ENCODE measurements at regions not wholly inside any gene's neighbourhood (a gene's known extent, or its start where the extent isn't known, plus 50 kb on each side); places are given as distances from the start of the nearest gene placed in this dataset.

- TF ChIP-seq, protein P1, sequence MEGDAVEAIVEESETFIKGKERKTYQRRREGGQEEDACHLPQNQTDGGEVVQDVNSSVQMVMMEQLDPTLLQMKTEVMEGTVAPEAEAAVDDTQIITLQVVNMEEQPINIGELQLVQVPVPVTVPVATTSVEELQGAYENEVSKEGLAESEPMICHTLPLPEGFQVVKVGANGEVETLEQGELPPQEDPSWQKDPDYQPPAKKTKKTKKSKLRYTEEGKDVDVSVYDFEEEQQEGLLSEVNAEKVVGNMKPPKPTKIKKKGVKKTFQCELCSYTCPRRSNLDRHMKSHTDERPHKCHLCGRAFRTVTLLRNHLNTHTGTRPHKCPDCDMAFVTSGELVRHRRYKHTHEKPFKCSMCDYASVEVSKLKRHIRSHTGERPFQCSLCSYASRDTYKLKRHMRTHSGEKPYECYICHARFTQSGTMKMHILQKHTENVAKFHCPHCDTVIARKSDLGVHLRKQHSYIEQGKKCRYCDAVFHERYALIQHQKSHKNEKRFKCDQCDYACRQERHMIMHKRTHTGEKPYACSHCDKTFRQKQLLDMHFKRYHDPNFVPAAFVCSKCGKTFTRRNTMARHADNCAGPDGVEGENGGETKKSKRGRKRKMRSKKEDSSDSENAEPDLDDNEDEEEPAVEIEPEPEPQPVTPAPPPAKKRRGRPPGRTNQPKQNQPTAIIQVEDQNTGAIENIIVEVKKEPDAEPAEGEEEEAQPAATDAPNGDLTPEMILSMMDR (IDR thresholded peaks at IDR 0.05; ENCODE audit: low read depth, low read length), result no peak
- H3K4me3 ChIP-seq (ENCODE audit: low read depth, low read length), result no peak overlapping the region
Measured at GRCh38 chr1:24983006-24983680, 53.1 kb upstream of the RUNX3 start.

GRCh38 chr1:24981631-24982005, 51.5 kb upstream of the RUNX3 start:
- no peak overlapping the region for H3K4me3 ChIP-seq (ENCODE audit: low read depth, low read length)
- TF ChIP-seq, protein P1 (IDR thresholded peaks at IDR 0.05; ENCODE audit: low read depth, low read length), result no peak

DNA sequence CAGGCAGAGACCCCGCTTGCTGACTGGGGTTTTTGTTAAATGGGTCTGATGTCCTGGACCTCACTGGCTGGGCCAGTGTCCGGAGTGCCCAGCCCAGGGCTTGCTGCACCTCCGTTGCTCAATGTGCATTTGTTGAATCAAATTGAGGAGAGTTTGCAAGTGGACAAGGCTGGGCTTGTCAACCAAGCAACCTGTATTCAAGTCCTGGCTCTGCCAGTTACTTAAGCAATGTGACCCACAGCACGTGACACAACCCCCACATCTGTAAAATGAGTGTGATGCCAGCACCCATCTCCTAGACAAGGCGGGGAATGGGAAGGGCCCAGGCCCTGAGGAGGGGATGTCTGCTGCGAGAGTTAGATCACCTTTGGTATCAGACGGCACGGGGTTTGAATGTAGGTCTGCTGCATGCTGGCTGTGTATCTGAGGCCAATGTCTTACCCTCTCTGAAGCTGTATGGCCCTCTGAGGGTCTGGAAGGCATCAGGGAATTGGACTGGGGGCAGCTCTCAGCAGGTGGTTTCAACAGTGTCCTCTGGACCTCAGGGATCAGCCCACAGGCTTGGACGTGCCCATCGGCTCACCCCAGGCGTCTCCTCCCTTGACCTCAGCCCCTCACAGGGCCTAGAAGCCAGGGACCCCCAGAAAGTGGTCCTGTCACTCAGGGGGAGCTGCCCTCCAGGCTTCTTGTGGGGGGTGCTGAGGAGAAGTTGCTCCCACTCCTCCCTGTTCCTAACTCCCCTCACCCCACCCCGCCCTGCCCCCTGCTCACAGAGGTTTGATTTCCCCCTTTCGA, 51.0 kb upstream of the RUNX3 start:
- TF ChIP-seq, protein P1 (IDR thresholded peaks at IDR 0.05; ENCODE audit: low read depth, low read length), result no peak
- no peak overlapping the region for H3K4me3 ChIP-seq (ENCODE audit: low read depth, low read length)

Measured in WI38 (cell line).